ENCODE measurements at regions not wholly inside any gene's neighbourhood (a gene's known extent, or its start where the extent isn't known, plus 50 kb on each side); places are given as distances from the start of the nearest gene placed in this dataset.

DNA sequence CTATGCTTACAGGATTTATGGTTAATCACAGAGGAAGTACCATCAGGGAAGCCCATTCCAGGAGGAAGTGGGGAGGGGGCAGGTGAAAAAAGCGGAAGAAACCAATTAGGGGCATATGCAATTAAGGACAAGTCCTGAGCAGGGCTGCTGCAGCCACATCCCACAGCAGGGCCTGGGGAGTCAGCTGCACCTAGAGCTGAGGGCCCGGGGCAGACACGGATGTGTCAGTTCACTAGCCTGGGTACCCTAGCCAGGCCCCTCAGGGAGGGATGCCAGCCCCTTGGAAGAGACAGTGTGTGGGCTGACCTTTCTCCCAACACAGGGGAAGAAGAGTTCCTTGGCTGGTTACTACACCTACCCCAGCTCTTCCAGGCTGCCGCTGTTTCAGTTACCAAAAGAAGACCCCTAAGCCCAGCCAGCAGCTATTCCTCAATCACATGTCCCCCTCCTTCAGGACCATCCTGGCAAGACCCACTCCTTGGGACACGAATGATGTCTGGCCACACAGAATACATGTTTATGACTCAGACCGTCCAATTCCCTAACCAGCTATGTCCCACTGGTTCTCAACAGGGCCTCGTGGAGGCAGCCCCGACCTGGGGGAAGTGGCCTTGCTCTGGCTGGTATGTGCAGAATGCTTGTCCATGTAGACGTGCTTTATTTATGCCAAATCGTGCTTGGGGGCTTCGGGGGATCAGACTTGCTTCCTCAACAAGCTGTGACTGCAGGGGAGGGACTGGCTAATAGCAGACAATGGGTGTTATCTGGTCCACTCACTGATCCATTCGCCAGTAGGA is 133.7 kb upstream of the RTL1 start:
- 87% methylated on average over 12 of the region's 12 CpGs for WGBS
- no peaks in the 10 kb centered on the region for H3K9me3 ChIP-seq
- H3K27ac ChIP-seq = no peak overlapping the region
- H3K36me3 ChIP-seq = no peaks in the 10 kb centered on the region
- H3K27me3 ChIP-seq (replicated peaks; ENCODE audit: insufficient read depth) = no peaks in the 10 kb centered on the region
- H3K4me1 ChIP-seq (replicated peaks) = peaks cover 4% of the 10 kb centered on the region
- TF ChIP-seq POLR2AphosphoS5 (IDR thresholded peaks at IDR 0.05) (no peak), POLR2A (IDR thresholded peaks at IDR 0.05) (no peak)
- TF ChIP-seq, protein P1, sequence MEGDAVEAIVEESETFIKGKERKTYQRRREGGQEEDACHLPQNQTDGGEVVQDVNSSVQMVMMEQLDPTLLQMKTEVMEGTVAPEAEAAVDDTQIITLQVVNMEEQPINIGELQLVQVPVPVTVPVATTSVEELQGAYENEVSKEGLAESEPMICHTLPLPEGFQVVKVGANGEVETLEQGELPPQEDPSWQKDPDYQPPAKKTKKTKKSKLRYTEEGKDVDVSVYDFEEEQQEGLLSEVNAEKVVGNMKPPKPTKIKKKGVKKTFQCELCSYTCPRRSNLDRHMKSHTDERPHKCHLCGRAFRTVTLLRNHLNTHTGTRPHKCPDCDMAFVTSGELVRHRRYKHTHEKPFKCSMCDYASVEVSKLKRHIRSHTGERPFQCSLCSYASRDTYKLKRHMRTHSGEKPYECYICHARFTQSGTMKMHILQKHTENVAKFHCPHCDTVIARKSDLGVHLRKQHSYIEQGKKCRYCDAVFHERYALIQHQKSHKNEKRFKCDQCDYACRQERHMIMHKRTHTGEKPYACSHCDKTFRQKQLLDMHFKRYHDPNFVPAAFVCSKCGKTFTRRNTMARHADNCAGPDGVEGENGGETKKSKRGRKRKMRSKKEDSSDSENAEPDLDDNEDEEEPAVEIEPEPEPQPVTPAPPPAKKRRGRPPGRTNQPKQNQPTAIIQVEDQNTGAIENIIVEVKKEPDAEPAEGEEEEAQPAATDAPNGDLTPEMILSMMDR (IDR thresholded peaks at IDR 0.05) = no peak
- no peak for DNase-seq (ENCODE audit: low spot score)
- intact Hi-C loops (cut with DNase I) = no loop called here
- no peak overlapping the region for H3K4me3 ChIP-seq

- intact Hi-C loops (cut with DNase I) = no loop called here
- TF ChIP-seq POLR2AphosphoS5 (IDR thresholded peaks at IDR 0.05) (no peak), POLR2A (IDR thresholded peaks at IDR 0.05) (no peak)
- TF ChIP-seq, protein P1 (IDR thresholded peaks at IDR 0.05) = no peak
- WGBS = 90% methylated on average over 15 of the region's 15 CpGs
Measured at GRCh38 chr14:101039031-101039754, 135.7 kb upstream of the RTL1 start.

GRCh38 chr14:101039755-101040138 is 136.2 kb upstream of the RTL1 start:
- 92% methylated on average over 15 of the region's 15 CpGs for WGBS
- Histone ChIP-seq H3K4me3 (no peak overlapping the region), H3K4me1 (replicated peaks) (peaks cover 4% of the 10 kb centered on the region), H3K9me3 (no peaks in the 10 kb centered on the region), H3K27ac (peak overlapping the region in 1 of 2 donors; percentile 50), H3K36me3 (no peaks in the 10 kb centered on the region), H3K27me3 (replicated peaks; ENCODE audit: insufficient read depth) (no peaks in the 10 kb centered on the region)
- TF ChIP-seq POLR2AphosphoS5 (IDR thresholded peaks at IDR 0.05) = no peak
- TF ChIP-seq, protein P1 (IDR thresholded peaks at IDR 0.05) = no peak
- TF ChIP-seq POLR2A (IDR thresholded peaks at IDR 0.05) = no peak
- intact Hi-C loops (cut with DNase I) = no loop called here
- no peak for DNase-seq (ENCODE audit: low spot score)

More at GRCh38 chr14:101039031-101039754, 135.7 kb upstream of the RTL1 start:
- Histone ChIP-seq H3K4me3 (no peak overlapping the region), H3K4me1 (replicated peaks) (peaks cover 4% of the 10 kb centered on the region), H3K36me3 (no peaks in the 10 kb centered on the region), H3K27me3 (replicated peaks; ENCODE audit: insufficient read depth) (no peaks in the 10 kb centered on the region), H3K27ac (no peak overlapping the region), H3K9me3 (no peaks in the 10 kb centered on the region)
- no peak for DNase-seq (ENCODE audit: low spot score)

- H3K4me3 ChIP-seq = no peak overlapping the region
- peak; percentile 39 for DNase-seq (ENCODE audit: low spot score)
- peak overlapping the region in 1 of 2 donors; percentile 50 for H3K27ac ChIP-seq
- H3K36me3 ChIP-seq = no peaks in the 10 kb centered on the region
- no peaks in the 10 kb centered on the region for H3K27me3 ChIP-seq (replicated peaks; ENCODE audit: insufficient read depth)
- WGBS = 73% methylated on average over 21 of the region's 21 CpGs
- peaks cover 4% of the 10 kb centered on the region for H3K4me1 ChIP-seq (replicated peaks)
- intact Hi-C loops (cut with DNase I) = no loop called here
- no peaks in the 10 kb centered on the region for H3K9me3 ChIP-seq
- TF ChIP-seq, protein P1 (IDR thresholded peaks at IDR 0.05) = no peak
- TF ChIP-seq POLR2AphosphoS5 (IDR thresholded peaks at IDR 0.05) (peak; percentile 79), POLR2A (IDR thresholded peaks at IDR 0.05) (no peak)
Measured at GRCh38 chr14:101040538-101041442, 137.3 kb upstream of the RTL1 start.

Data from prostate gland (tissue), 2 donors.